HCT116 (cell line): ENCODE measurements at regions not wholly inside any gene's neighbourhood (a gene's known extent, or its start where the extent isn't known, plus 50 kb on each side); places are given as distances from the start of the nearest gene placed in this dataset.

ENCODE experiments used
- ATAC-seq: fragments of 200-7000 bp; cut with Tn5 transposase; 2 replicates; pipeline ENCODE4 v1.9.1; 2020; ENCODE audit warnings: mild to moderate bottlenecking, moderate library complexity
- BruUV-seq: library from RNA; stranded (reverse); fragments of 400-500 nt; replicated peaks from 2 replicates; lab custom pipeline; 2021; lab: Mats Ljungman, UMichigan
- CTCF ChIA-PET: fragments of 300-600 bp; sonication (Branson Sonifier 250); formaldehyde crosslinking; loops from one replicate; lab custom pipeline; 2021; ENCODE audit warnings: antibody characterized with exemption; lab: Charles Lee
- POLR2A ChIA-PET: fragments of 300-600, 350-600 bp; sonication (Branson Sonifier 250); formaldehyde crosslinking; loops from one replicate; lab custom pipeline; 2021; ENCODE audit warnings: antibody characterized with exemption; lab: Charles Lee
- RAD21 ChIA-PET, 2 experiments: fragments of 300-600 bp; sonication (Branson Sonifier 250); formaldehyde crosslinking; loops; one replicate each; lab custom pipeline; 2023; ENCODE audit warnings: low total read pairs in 2 of 2; ENCODE audit not compliant: uncharacterized antibody in 2 of 2, unreplicated experiment in 2 of 2, low non-redundant PET in 1 of 2; lab: Charles Lee
- DNase-seq: peaks from one replicate; pipeline ENCODE4 v3.0.0-alpha.2; 2010; ENCODE audit warnings: low read depth, low spot score
- H2AFZ ChIP-seq: fragments of 200-600 bp; shearing (Covaris generic), sonication (generic); 2 replicates; pipeline ENCODE4 v1.6.1; 2017; ENCODE audit warnings: low read depth, mixed run types, mixed read lengths, antibody characterized with exemption, low read length; ENCODE audit not compliant: poor library complexity, severe bottlenecking
- H3K27ac ChIP-seq: 2 replicates; pipeline ENCODE4 v1.5.1; 2012; ENCODE audit warnings: low read depth, low read length
- H3K27me3 ChIP-seq: fragments of 200-600 bp; sonication (generic); 2 replicates; pipeline ENCODE4 v1.6.1; 2016; ENCODE audit warnings: mixed run types, low read length, mixed read lengths; ENCODE audit not compliant: insufficient read depth
- H3K36me3 ChIP-seq, 2 experiments: fragments of 200-500 bp in 1 of 2; fragments of 200-600 bp in 1 of 2; sonication (Bioruptor generic) in 1 of 2; sonication (generic) in 1 of 2; 2 replicates each; pipeline versions ENCODE4 v1.5.1 to v1.6.1; 2014 to 2016; ENCODE audit warnings: low read length in 2 of 2, inconsistent platforms in 1 of 2, mixed read lengths in 1 of 2, mixed run types in 1 of 2; ENCODE audit not compliant: insufficient read depth in 2 of 2, control insufficient read depth in 1 of 2
- H3K4me1 ChIP-seq, 2 experiments: fragments of 200-600 bp in 1 of 2; sonication (generic) in 1 of 2; 2 replicates each; pipeline versions ENCODE4 v1.5.1 to v1.6.1; 2012 to 2017; ENCODE audit warnings: low read length in 2 of 2, inconsistent platforms in 1 of 2, mild to moderate bottlenecking in 1 of 2, mixed read lengths in 1 of 2, mixed run types in 1 of 2, moderate library complexity in 1 of 2; ENCODE audit not compliant: insufficient read depth in 2 of 2, control insufficient read depth in 1 of 2
- H3K4me2 ChIP-seq: fragments of 200-600 bp; sonication (generic); 2 replicates; pipeline ENCODE4 v1.6.1; 2017; ENCODE audit warnings: mixed run types, low read length, mixed read lengths
- H3K4me3 ChIP-seq, 2 experiments: fragments of 200-600 bp in 1 of 2; sonication (generic) in 1 of 2; replicated peaks in 1 of 2; 2 replicates each; pipeline ENCODE4 v1.5.1; 2011 to 2016; ENCODE audit warnings: low read length in 2 of 2, control low read depth in 1 of 2, low read depth in 1 of 2, mild to moderate bottlenecking in 1 of 2, mixed read lengths in 1 of 2, mixed run types in 1 of 2
- H3K79me2 ChIP-seq: fragments of 200-600 bp; sonication (generic); 2 replicates; pipeline ENCODE4 v1.6.1; 2017; ENCODE audit warnings: mild to moderate bottlenecking, mixed run types, low read length, moderate library complexity, mixed read lengths; ENCODE audit not compliant: insufficient read depth
- H3K9ac ChIP-seq: fragments of 200-600 bp; sonication (generic); 2 replicates; pipeline ENCODE4 v1.6.1; 2016; ENCODE audit warnings: low read length, mixed read lengths
- H3K9me2 ChIP-seq: fragments of 200-600 bp; sonication (generic), shearing (Covaris generic); 2 replicates; pipeline ENCODE4 v1.6.1; 2017; ENCODE audit warnings: mixed run types, mild to moderate bottlenecking, moderate library complexity; ENCODE audit not compliant: insufficient read depth
- H3K9me3 ChIP-seq, 2 experiments: fragments of 200-500 bp in 1 of 2; fragments of 200-600 bp in 1 of 2; sonication (Bioruptor generic) in 1 of 2; sonication (generic) in 1 of 2; 2 replicates each; pipeline ENCODE4 v1.6.1; 2014 to 2017; ENCODE audit warnings: low read length in 2 of 2, mixed read lengths in 2 of 2, inconsistent platforms in 1 of 2, low read depth in 1 of 2, mild to moderate bottlenecking in 1 of 2, mixed run types in 1 of 2, moderate library complexity in 1 of 2; ENCODE audit not compliant: control insufficient read depth in 1 of 2, insufficient read depth in 1 of 2
- H4K20me1 ChIP-seq: fragments of 200-600 bp; sonication (generic), shearing (Covaris generic); 2 replicates; pipeline ENCODE4 v1.6.1; 2017; ENCODE audit warnings: mixed run types, mild to moderate bottlenecking, moderate library complexity; ENCODE audit not compliant: insufficient read depth
- ATF3 ChIP-seq: IDR thresholded peaks from 2 replicates; pipeline ENCODE4 v1.6.1; 2012
- CBX3 ChIP-seq: IDR thresholded peaks from 2 replicates; pipeline ENCODE4 v1.6.1; 2012; ENCODE audit warnings: low read depth
- CEBPB ChIP-seq: IDR thresholded peaks from 2 replicates; pipeline ENCODE4 v1.6.1; 2012; ENCODE audit warnings: low read depth
- CTCF ChIP-seq, 3 experiments: fragments of 200-600 bp in 1 of 3; sonication (generic) in 1 of 3; IDR thresholded peaks in 2 of 3; conservative IDR thresholded peaks in 1 of 3; 2 replicates each; pipeline ENCODE4 v1.5.1; 2012 to 2017; ENCODE audit warnings: low read depth in 2 of 3, low read length in 2 of 3, antibody characterized with exemption in 1 of 3, borderline replicate concordance in 1 of 3, control low read depth in 1 of 3, mild to moderate bottlenecking in 1 of 3, mixed read lengths in 1 of 3, mixed run types in 1 of 3, moderate library complexity in 1 of 3; ENCODE audit not compliant: insufficient read depth in 1 of 3
- ELF1 ChIP-seq: IDR thresholded peaks from 2 replicates; pipeline ENCODE4 v1.6.1; 2012; ENCODE audit warnings: low read depth, borderline replicate concordance
- EZH2 ChIP-seq: fragments of 200-600 bp; sonication (generic); IDR thresholded peaks from 2 replicates; pipeline ENCODE4 v1.6.1; 2017; ENCODE audit warnings: antibody characterized with exemption, mixed run types
- EZH2phosphoT487 ChIP-seq: fragments of 200-600 bp; IDR thresholded peaks from 2 replicates; pipeline ENCODE4 v1.6.1; 2018; ENCODE audit warnings: antibody characterized with exemption, borderline replicate concordance
- FOSL1 ChIP-seq: IDR thresholded peaks from 2 replicates; pipeline ENCODE4 v1.6.1; 2012; ENCODE audit warnings: low read depth
- MAX ChIP-seq: IDR thresholded peaks from 2 replicates; pipeline ENCODE4 v1.6.1; 2012
- POLR2A ChIP-seq: IDR thresholded peaks from 2 replicates; pipeline ENCODE4 v1.7.0; 2011; ENCODE audit warnings: borderline replicate concordance; ENCODE audit not compliant: insufficient read depth, insufficient read length; ENCODE audit errors: extremely low read depth
- POLR2AphosphoS5 ChIP-seq: IDR thresholded peaks from 2 replicates; pipeline ENCODE4 v1.6.1; 2011; ENCODE audit warnings: mild to moderate bottlenecking, low read depth, low read length, moderate library complexity
- RAD21 ChIP-seq: IDR thresholded peaks from 2 replicates; pipeline ENCODE4 v1.6.1; 2012; ENCODE audit warnings: low read depth, mild to moderate bottlenecking
- REST ChIP-seq: IDR thresholded peaks from 2 replicates; pipeline ENCODE4 v1.6.1; 2012; ENCODE audit warnings: low read depth
- SIN3A ChIP-seq: IDR thresholded peaks from 2 replicates; pipeline ENCODE4 v1.6.1; 2012; ENCODE audit warnings: low read depth
- SP1 ChIP-seq: IDR thresholded peaks from 2 replicates; pipeline ENCODE4 v1.6.1; 2012; ENCODE audit warnings: low read depth
- TCF7L2 ChIP-seq: IDR thresholded peaks from 2 replicates; pipeline ENCODE4 v1.7.0; 2011; ENCODE audit warnings: borderline replicate concordance, inconsistent platforms; ENCODE audit not compliant: insufficient read depth, insufficient read length; ENCODE audit errors: extremely low read depth
- YY1 ChIP-seq: IDR thresholded peaks from 2 replicates; pipeline ENCODE4 v1.6.1; 2011; ENCODE audit warnings: low read length, low read depth, moderate library complexity, mild to moderate bottlenecking; ENCODE audit not compliant: insufficient replicate concordance; ENCODE audit errors: extremely low read depth
- ZBTB33 ChIP-seq: IDR thresholded peaks from 2 replicates; pipeline ENCODE4 v1.6.1; 2011; ENCODE audit warnings: mild to moderate bottlenecking, low read length, moderate library complexity; ENCODE audit not compliant: insufficient replicate concordance; ENCODE audit errors: extremely low read depth
- ZFX ChIP-seq: fragments of 450-650 bp; IDR thresholded peaks from 2 replicates; pipeline ENCODE4 v1.6.1; 2017
- ZNF274 ChIP-seq: fragments of 200-500 bp; sonication (Bioruptor generic); IDR thresholded peaks from 2 replicates; pipeline ENCODE4 v1.6.1; 2014; ENCODE audit warnings: mild to moderate bottlenecking, low read depth, low read length, inconsistent platforms
- intact Hi-C: fragments of 100-400 bp; cut with micrococcal nuclease; formaldehyde crosslinking; loops from 2 replicates; pipeline ENCODE4 v1.10.0; 2022

GRCh38 chr12:5317556-5317955 lies 114.4 kb upstream of the NTF3 start:
- no peaks in the 10 kb centered on the region for H3K79me2 ChIP-seq
- TF ChIP-seq POLR2AphosphoS5, result no peak
- TF ChIP-seq ZFX, result no peak
- no peak for TF ChIP-seq ZBTB33
- no peak for TF ChIP-seq SIN3A
- no peak for TF ChIP-seq MAX
- TF ChIP-seq EZH2, result no peak
- TF ChIP-seq ZNF274, result no peak
- no peak for TF ChIP-seq REST
- no peak for TF ChIP-seq EZH2phosphoT487
- TF ChIP-seq FOSL1, result no peak
- no peak for TF ChIP-seq ATF3
- TF ChIP-seq TCF7L2, result no peak
- TF ChIP-seq SP1, result no peak
- no peak for TF ChIP-seq CEBPB
- no peak for TF ChIP-seq RAD21
- TF ChIP-seq CBX3, result no peak
- no peak for TF ChIP-seq ELF1
- no peak for TF ChIP-seq CTCF (IDR thresholded peaks at IDR 0.05 in 2 of 3, conservative IDR thresholded peaks at IDR 0.05 in 1 of 3; ENCODE audit: borderline replicate concordance in 1 of 3, insufficient read depth in 1 of 3, low read depth in 2 of 3, low read length in 2 of 3)
- TF ChIP-seq POLR2A, result no peak
- TF ChIP-seq YY1, result no peak
- CTCF ChIA-PET, result no interaction called here
- RAD21 ChIA-PET, result no interaction called here
- H3K9me3 ChIP-seq, result no peaks in the 10 kb centered on the region
- no peak overlapping the region for H3K4me3 ChIP-seq
- no peak overlapping the region for H3K4me2 ChIP-seq
- BruUV-seq, result no TSS peak
- no peak for ATAC-seq
- H3K4me1 ChIP-seq, result peaks cover 0 to 15% of the 10 kb centered on the region in 2 experiments; a peak in 2 of 4 replicates
- H4K20me1 ChIP-seq, result no peaks in the 10 kb centered on the region
- no peak for DNase-seq
- POLR2A ChIA-PET, result no interaction called here
- no peaks in the 10 kb centered on the region for H3K27me3 ChIP-seq
- intact Hi-C loops, result no loop called here
- H3K36me3 ChIP-seq, result no peaks in the 10 kb centered on the region
- H3K9me2 ChIP-seq, result no peaks in the 10 kb centered on the region
- no peak overlapping the region for H3K9ac ChIP-seq
- no peak overlapping the region for H2AFZ ChIP-seq
- H3K27ac ChIP-seq, result no peak overlapping the region
